Islet precursor cell (in vitro differentiated cells): ENCODE measurements at regions not wholly inside any gene's neighbourhood (a gene's known extent, or its start where the extent isn't known, plus 50 kb on each side); places are given as distances from the start of the nearest gene placed in this dataset.
"Not testable (repeated sequence)": the region's sequence is repeated elsewhere in the genome, so short reads cannot be mapped to it uniquely, and the experiment has no call there.

ENCODE experiments used
- DNase-seq: peaks from one replicate; pipeline ENCODE4 v3.0.0-alpha.2; 2018

GRCh38 chr5:28823231-28823630, 1784.8 kb upstream of the CDH9 start:
- DNase-seq, result no peak

DNA sequence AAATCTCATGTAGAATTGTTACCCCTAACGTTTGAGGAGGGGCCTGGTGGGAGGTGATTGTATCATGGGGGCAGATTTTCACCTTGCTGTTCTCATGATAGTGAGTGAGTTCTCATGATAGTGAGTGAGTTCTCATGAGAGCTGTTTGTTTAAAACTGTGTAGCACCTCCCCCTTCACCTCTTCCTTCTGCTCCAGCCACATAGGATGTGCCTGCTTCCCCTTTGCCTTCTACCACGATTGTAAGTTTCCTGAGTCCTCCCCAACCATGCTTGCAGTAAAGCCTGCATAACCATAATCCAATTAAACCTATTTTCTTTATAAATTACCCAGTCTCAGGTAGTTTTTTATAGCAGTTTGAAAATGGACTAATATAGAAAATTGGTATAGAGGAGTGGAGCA, 1783.7 kb upstream of the CDH9 start:
- no peak for DNase-seq

DNA sequence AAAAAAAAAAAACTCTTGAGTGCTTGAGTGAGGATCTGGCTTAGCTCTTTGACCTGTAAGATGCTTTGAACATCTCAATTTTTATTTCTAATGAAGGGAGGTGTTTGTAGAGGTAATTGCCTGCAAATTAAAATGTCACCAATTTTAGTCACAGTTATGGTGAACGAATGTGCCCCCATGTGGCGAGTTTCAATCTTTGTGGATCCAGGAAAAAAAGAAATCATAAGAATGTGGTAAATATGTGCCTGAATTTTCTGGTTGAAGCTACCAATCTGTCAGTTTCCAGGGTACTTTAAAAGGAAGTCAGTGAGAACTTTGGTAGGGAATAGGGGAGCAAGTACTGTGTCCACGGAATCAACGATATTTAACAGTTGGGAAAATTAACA, 1772.4 kb upstream of the CDH9 start:
- DNase-seq, result no peak

GRCh38 chr5:28809811-28810750, 1771.7 kb upstream of the CDH9 start:
- no peak for DNase-seq

DNA sequence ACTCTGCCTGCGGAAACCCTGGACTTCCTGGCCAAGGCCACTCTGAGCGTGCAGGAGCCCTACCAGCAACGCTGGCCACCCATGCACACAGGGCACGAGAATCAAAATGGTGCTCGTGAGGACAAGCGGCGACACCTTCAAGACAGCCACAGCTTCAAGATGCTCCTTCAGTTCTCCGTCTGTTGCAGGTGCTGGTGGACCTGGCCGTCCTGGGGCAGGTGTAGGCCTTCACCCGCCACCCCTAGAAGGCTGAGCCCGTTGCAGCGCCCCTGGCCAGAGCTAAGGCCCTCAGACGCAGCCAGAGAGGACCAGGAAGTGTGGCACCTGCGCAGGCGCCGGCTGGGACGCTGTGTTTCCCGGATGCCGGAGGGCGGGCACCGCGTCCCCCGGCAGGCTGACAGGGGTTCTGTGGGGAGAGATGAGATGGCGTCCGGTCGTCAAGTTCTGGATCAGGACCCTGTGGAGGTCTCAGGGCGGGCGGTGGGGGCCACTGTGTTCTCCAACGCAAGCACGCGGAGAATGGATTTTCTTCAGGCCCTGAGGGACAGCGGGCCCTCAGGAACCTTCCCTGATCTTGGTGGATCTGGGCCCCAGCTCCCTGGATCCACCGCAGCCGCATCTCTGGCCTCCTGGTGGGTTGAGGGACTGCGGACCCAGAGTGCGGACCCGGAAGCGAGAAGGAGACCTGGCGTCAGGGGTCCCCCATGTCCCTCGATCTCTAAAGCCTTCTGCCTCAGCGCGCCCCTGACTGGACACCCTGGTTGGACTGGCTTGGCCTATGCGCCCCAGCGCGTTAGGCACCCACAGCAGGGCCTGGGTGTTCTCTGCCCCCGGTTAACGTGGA, 1770.8 kb upstream of the CDH9 start:
- DNase-seq, result peak; percentile 49

GRCh38 chr5:28807195-28807729, 1768.9 kb upstream of the CDH9 start:
- no peak for DNase-seq

- DNase-seq, result not testable (repeated sequence)
Observed at GRCh38 chr5:28799035-28799434, 1760.6 kb upstream of the CDH9 start.

DNA sequence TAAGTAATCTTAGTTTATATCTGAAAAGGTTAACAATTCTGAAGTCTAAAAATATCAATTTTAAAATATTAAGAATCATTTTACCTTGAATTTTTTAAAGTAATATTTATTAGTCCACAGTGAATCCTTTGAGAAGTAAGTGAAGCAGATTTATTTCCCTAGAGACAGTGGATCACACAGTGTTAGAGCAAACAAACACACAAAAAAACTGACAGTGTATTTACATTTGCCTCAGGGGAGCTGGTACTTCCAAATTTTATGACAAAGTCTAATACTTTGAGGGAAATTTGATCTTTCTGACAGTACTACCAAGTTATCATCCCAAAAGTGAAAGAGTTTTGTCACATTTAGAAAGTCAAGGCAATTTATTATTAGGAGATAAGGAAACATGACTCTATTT, 1750.6 kb upstream of the CDH9 start:
- no peak for DNase-seq

GRCh38 chr5:28780083-28780692, 1741.8 kb upstream of the CDH9 start:
- no peak for DNase-seq

GRCh38 chr5:28779161-28779754, 1740.9 kb upstream of the CDH9 start:
- no peak for DNase-seq

DNA sequence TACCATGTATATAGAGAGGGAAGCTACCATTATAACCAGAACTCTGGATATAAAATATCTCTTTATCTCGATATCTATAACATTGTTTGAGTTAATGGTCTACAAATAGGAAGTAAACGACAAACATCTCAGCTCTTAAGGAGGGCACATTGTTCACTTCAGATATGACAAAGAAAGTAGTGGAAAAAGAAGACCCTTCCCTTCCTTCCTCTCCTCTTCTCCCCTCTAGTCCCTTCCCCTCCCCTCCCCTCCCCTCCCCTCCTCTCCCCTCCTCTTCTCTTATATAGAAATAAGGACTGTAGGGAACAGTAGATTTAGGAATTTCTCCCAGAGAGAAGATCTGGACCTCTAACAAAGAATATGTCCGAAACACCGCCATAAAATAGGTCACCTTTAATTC, 1731.9 kb upstream of the CDH9 start:
- DNase-seq, result no peak

DNA sequence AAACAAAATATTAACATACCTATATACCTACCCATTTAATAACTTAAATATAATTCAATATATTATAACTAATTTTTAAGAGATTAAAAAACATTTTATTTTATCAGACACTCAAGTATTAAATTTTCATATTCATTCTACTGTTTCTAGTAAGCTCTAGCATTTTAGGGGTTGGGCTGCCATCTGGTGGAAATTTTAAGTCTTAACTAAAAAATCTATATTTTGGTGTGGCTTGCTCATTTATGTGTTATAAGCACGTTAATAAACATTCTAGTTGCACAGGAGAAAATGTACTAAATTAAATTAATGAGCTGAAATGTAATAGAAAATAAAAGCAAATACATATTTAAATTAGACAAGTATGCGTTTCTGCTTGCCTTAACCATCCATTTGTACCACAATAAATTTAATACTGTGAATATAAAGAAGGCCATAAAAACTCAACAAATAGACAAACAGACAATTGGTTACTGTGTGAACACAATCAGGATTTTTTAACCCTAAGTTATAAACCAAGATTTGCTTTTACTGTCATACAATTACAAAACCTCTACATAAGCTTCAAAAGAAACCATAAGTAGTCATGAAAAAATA, 1728.3 kb upstream of the CDH9 start:
- DNase-seq, result no peak

DNA sequence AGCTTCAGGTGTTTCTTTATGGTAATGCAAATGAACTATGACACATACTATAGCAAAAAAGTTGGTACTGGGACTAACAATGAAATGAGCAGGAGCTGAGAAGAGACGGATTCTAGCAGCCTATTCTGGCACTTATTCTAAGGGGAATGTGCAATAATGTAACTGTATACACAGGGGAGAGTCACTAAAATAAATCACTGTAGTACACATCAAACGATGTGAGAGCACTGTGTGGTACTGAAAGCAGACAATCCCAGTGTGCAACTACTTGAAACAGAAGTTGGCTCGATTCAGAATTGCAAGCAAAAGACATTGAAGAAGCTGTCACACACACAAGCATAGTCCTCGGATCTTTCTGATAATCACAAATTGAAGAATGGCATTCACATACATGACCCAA, 1713.0 kb upstream of the CDH9 start:
- no peak for DNase-seq

DNA sequence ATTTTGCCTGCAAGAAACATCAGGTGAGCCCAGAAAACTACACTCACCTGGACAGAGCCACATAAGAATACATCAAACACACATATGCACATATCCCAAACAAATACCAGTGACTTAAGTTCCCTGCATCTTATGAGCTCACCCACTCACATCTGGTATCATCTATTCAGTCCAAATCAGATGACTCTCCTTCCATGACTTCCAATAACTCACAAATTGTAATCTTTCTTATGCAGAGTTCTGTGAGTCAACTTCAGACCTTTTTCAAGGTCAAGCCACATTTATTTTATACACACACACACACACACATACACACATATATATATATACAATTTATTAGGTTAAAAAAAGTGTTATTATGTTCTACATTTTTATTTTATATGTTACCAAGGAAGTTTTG, 1711.9 kb upstream of the CDH9 start:
- DNase-seq, result no peak

DNA sequence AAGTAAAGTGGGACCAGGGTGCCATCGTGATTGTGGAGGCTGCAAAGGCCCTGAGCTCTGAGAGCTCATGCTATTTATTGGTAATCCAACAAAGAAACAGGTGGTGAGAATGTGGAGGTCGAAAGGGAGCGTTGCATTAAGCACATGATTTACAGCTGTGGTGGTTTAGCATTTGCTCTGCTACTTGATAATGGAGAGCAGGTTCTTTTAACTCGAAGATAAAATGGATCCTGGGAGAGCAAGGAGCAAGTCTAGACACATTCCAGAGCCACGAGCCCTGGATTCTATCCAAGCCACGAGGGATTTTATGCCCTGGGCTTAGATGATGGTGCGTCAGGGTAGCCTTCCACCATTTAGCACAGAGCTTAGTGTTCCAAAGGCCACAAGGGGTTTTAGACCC, 1710.1 kb upstream of the CDH9 start:
- DNase-seq, result peak; percentile 71

DNA sequence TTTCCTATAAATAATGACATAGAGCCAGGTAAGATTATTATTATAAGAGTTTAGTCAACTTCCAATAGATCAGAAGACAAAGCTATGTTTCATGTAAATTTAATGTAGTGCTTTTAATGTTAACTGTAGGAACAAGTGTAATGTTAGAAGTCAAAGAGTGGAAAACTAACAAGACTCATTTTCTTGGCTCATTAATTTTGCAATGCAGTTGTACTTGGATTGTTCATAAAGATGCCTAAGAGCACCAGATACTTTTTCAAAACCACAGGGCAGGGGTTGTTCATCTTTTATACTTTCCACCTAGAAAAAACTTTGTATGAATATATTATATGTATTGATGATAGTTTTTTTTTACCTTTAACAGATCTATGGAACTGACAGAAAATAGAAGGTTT, 1705.3 kb upstream of the CDH9 start:
- no peak for DNase-seq

- no peak for DNase-seq
Observed at GRCh38 chr5:28743025-28743715, 1704.8 kb upstream of the CDH9 start.

GRCh38 chr5:28737682-28738081, 1699.3 kb upstream of the CDH9 start:
- no peak for DNase-seq

- no peak for DNase-seq
Observed at GRCh38 chr5:28737222-28737621, 1698.8 kb upstream of the CDH9 start.

DNA sequence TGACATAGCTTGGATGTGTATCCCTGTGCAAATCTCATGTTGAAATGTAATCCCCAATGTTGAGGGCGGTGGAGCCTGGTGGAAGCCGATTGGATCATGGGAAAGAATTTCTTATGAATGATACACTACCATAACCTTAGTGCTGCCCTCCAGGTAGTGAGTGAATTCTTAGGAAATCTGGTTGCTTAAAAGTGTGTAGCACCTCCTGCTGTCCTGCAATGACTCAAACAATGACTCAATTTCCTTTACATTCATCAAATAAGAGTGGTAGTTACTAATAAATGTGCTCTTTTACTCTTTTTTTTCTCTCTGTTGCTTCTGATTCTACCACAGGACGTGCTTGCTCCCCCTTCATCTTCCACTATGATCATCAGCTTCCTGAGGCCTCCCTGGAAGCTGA, 1696.0 kb upstream of the CDH9 start:
- no peak for DNase-seq

- no peak for DNase-seq
Observed at GRCh38 chr5:28729067-28729466, 1690.7 kb upstream of the CDH9 start.

GRCh38 chr5:28726815-28727214, 1688.4 kb upstream of the CDH9 start:
- no peak for DNase-seq
